ENCODE measurements at regions not wholly inside any gene's neighbourhood (a gene's known extent, or its start where the extent isn't known, plus 50 kb on each side); places are given as distances from the start of the nearest gene placed in this dataset.

GRCh38 chr16:79328402-79329165 is 272.0 kb downstream of the MAF start:
- H3K9ac ChIP-seq (ENCODE audit: low read length) = no peak overlapping the region
- H3K4me3 ChIP-seq (ENCODE audit: low read depth, low read length, poor library complexity, severe bottlenecking) = no peak overlapping the region
- no peaks in the 10 kb centered on the region for H4K20me1 ChIP-seq (ENCODE audit: insufficient read depth, low read length)
- no peak overlapping the region for H2AFZ ChIP-seq (ENCODE audit: low read length)
- no peak overlapping the region for H3K4me2 ChIP-seq (ENCODE audit: low read length)
- TF ChIP-seq CTCF (IDR thresholded peaks at IDR 0.05; ENCODE audit: low read length) (no peak), EZH2 (IDR thresholded peaks at IDR 0.05; ENCODE audit: borderline replicate concordance, low read length) (no peak)
- no peaks in the 10 kb centered on the region for H3F3A ChIP-seq (ENCODE audit: insufficient read depth, low read length)
- H3K9me3 ChIP-seq (ENCODE audit: low read length) = no peaks in the 10 kb centered on the region
- no peaks in the 10 kb centered on the region for H3K4me1 ChIP-seq (ENCODE audit: insufficient read depth, low read length, severe bottlenecking)
- no peaks in the 10 kb centered on the region for H3K79me2 ChIP-seq (ENCODE audit: insufficient read depth, low read length)
- H3K27me3 ChIP-seq (ENCODE audit: insufficient read depth, low read length) = no peaks in the 10 kb centered on the region
- no peaks in the 10 kb centered on the region for H3K36me3 ChIP-seq (ENCODE audit: insufficient read depth, low read length)
- H3K27ac ChIP-seq (ENCODE audit: low read depth, low read length, poor library complexity, severe bottlenecking) = no peak overlapping the region
- H3K9me2 ChIP-seq (ENCODE audit: low read depth, low read length) = no peaks in the 10 kb centered on the region

GRCh38 chr16:79327836-79328235 is 272.7 kb downstream of the MAF start:
- no peak for TF ChIP-seq EZH2 (IDR thresholded peaks at IDR 0.05; ENCODE audit: borderline replicate concordance, low read length)
- no peak for TF ChIP-seq CTCF (IDR thresholded peaks at IDR 0.05; ENCODE audit: low read length)
- H3K27ac ChIP-seq (ENCODE audit: low read depth, low read length, poor library complexity, severe bottlenecking) = no peak overlapping the region
- no peak overlapping the region for H3K4me2 ChIP-seq (ENCODE audit: low read length)
- H3F3A ChIP-seq (ENCODE audit: insufficient read depth, low read length) = no peaks in the 10 kb centered on the region
- H3K9ac ChIP-seq (ENCODE audit: low read length) = no peak overlapping the region
- no peaks in the 10 kb centered on the region for H3K36me3 ChIP-seq (ENCODE audit: insufficient read depth, low read length)
- H3K79me2 ChIP-seq (ENCODE audit: insufficient read depth, low read length) = no peaks in the 10 kb centered on the region
- H3K9me3 ChIP-seq (ENCODE audit: low read length) = no peaks in the 10 kb centered on the region
- no peaks in the 10 kb centered on the region for H3K9me2 ChIP-seq (ENCODE audit: low read depth, low read length)
- no peak overlapping the region for H2AFZ ChIP-seq (ENCODE audit: low read length)
- H3K27me3 ChIP-seq (ENCODE audit: insufficient read depth, low read length) = no peaks in the 10 kb centered on the region
- no peaks in the 10 kb centered on the region for H3K4me1 ChIP-seq (ENCODE audit: insufficient read depth, low read length, severe bottlenecking)
- no peaks in the 10 kb centered on the region for H4K20me1 ChIP-seq (ENCODE audit: insufficient read depth, low read length)
- H3K4me3 ChIP-seq (ENCODE audit: low read depth, low read length, poor library complexity, severe bottlenecking) = no peak overlapping the region

GRCh38 chr16:79326549-79326948 is 274.0 kb downstream of the MAF start:
- no peaks in the 10 kb centered on the region for H3K9me3 ChIP-seq (ENCODE audit: low read length)
- no peak overlapping the region for H3K9ac ChIP-seq (ENCODE audit: low read length)
- no peaks in the 10 kb centered on the region for H3K36me3 ChIP-seq (ENCODE audit: insufficient read depth, low read length)
- no peak overlapping the region for H3K4me2 ChIP-seq (ENCODE audit: low read length)
- no peak overlapping the region for H3K4me3 ChIP-seq (ENCODE audit: low read depth, low read length, poor library complexity, severe bottlenecking)
- no peaks in the 10 kb centered on the region for H3K79me2 ChIP-seq (ENCODE audit: insufficient read depth, low read length)
- H3K4me1 ChIP-seq (ENCODE audit: insufficient read depth, low read length, severe bottlenecking) = no peaks in the 10 kb centered on the region
- H2AFZ ChIP-seq (ENCODE audit: low read length) = no peak overlapping the region
- no peaks in the 10 kb centered on the region for H3K27me3 ChIP-seq (ENCODE audit: insufficient read depth, low read length)
- H3F3A ChIP-seq (ENCODE audit: insufficient read depth, low read length) = no peaks in the 10 kb centered on the region
- H4K20me1 ChIP-seq (ENCODE audit: insufficient read depth, low read length) = no peaks in the 10 kb centered on the region
- TF ChIP-seq CTCF (IDR thresholded peaks at IDR 0.05; ENCODE audit: low read length) = no peak
- no peak for TF ChIP-seq EZH2 (IDR thresholded peaks at IDR 0.05; ENCODE audit: borderline replicate concordance, low read length)
- no peaks in the 10 kb centered on the region for H3K9me2 ChIP-seq (ENCODE audit: low read depth, low read length)
- no peak overlapping the region for H3K27ac ChIP-seq (ENCODE audit: low read depth, low read length, poor library complexity, severe bottlenecking)
